WTC11 (cell line): ENCODE measurements at regions not wholly inside any gene's neighbourhood (a gene's known extent, or its start where the extent isn't known, plus 50 kb on each side); places are given as distances from the start of the nearest gene placed in this dataset.

Experiments
- ATAC-seq: fragments of 200-7000 bp; cut with Tn5 transposase; 2 replicates; pipeline ENCODE4 v1.10.0; 2021; ENCODE audit warnings: mild to moderate bottlenecking, moderate library complexity
- CTCF ChIA-PET: fragments of 300-600 bp; sonication (Branson Sonifier 250); formaldehyde crosslinking; loops from one replicate; lab custom pipeline; 2021; ENCODE audit warnings: antibody characterized with exemption; lab: Charles Lee
- POLR2A ChIA-PET: fragments of 350-600 bp; sonication (Branson Sonifier 250); formaldehyde crosslinking; loops from one replicate; lab custom pipeline; 2021; ENCODE audit warnings: antibody characterized with exemption; lab: Charles Lee
- DNase-seq: peaks from one replicate; pipeline ENCODE4 v3.0.0; 2021; ENCODE audit warnings: low spot score
- H3K27ac Mint-ChIP-seq: 2 replicates; pipeline ENCODE4 v1.8.0; 2021; ENCODE audit warnings: mixed read lengths
- H3K27me3 Mint-ChIP-seq: 2 replicates; pipeline ENCODE4 v1.8.0; 2021; ENCODE audit warnings: low read depth, mild to moderate bottlenecking, moderate library complexity, mixed read lengths
- H3K36me3 Mint-ChIP-seq: 2 replicates; pipeline ENCODE4 v1.8.0; 2021; ENCODE audit warnings: mixed read lengths
- H3K4me1 Mint-ChIP-seq: 2 replicates; pipeline ENCODE4 v1.8.0; 2022; ENCODE audit warnings: mixed read lengths
- H3K4me3 Mint-ChIP-seq: 2 replicates; pipeline ENCODE4 v1.8.0; 2021; ENCODE audit warnings: mild to moderate bottlenecking, moderate library complexity, mixed read lengths
- H3K9me3 Mint-ChIP-seq: 2 replicates; pipeline ENCODE4 v1.8.0; 2021; ENCODE audit warnings: mixed read lengths
- ARID4B ChIP-seq: sonication (generic); formaldehyde crosslinking; IDR thresholded peaks from 2 replicates; pipeline ENCODE4 v1.8.0; 2023; ENCODE audit warnings: missing genetic modification reagents, mild to moderate bottlenecking, borderline replicate concordance
- CREB1 ChIP-seq: sonication (generic); formaldehyde crosslinking; IDR thresholded peaks from 2 replicates; pipeline ENCODE4 v1.8.0; 2023; ENCODE audit warnings: mild to moderate bottlenecking, missing genetic modification reagents
- ETV6 ChIP-seq: sonication (generic); formaldehyde crosslinking; IDR thresholded peaks from 2 replicates; pipeline ENCODE4 v1.8.1; 2022; ENCODE audit warnings: mild to moderate bottlenecking, missing genetic modification reagents
- FOXK1 ChIP-seq: sonication (generic); formaldehyde crosslinking; IDR thresholded peaks from 2 replicates; pipeline ENCODE4 v1.8.0; 2022; ENCODE audit warnings: mild to moderate bottlenecking, moderate library complexity, missing genetic modification reagents
- IRF2 ChIP-seq: sonication (generic); formaldehyde crosslinking; IDR thresholded peaks from 2 replicates; pipeline ENCODE4 v1.8.0; 2022; ENCODE audit warnings: low read depth, missing genetic modification reagents, borderline replicate concordance
- JAZF1 ChIP-seq: fragments of 250-450 bp; sonication (Bioruptor Pico); IDR thresholded peaks from 2 replicates; pipeline ENCODE4 v1.9.0; 2021; ENCODE audit warnings: moderate library complexity, mild to moderate bottlenecking, inconsistent platforms
- KAT7 ChIP-seq: sonication (generic); formaldehyde crosslinking; IDR thresholded peaks from 2 replicates; pipeline ENCODE4 v1.8.1; 2023; ENCODE audit warnings: missing genetic modification reagents, mild to moderate bottlenecking, borderline replicate concordance
- MLX ChIP-seq: sonication (generic); formaldehyde crosslinking; IDR thresholded peaks from 2 replicates; pipeline ENCODE4 v1.8.1; 2023; ENCODE audit warnings: mild to moderate bottlenecking, missing genetic modification reagents, moderate library complexity
- MYBL2 ChIP-seq: sonication (generic); formaldehyde crosslinking; IDR thresholded peaks from 2 replicates; pipeline ENCODE4 v1.8.1; 2023; ENCODE audit warnings: mild to moderate bottlenecking, moderate library complexity, missing genetic modification reagents
- NFE2L1 ChIP-seq: sonication (generic); formaldehyde crosslinking; IDR thresholded peaks from 2 replicates; pipeline ENCODE4 v1.8.1; 2023; ENCODE audit warnings: missing genetic modification reagents
- NR1H2 ChIP-seq: sonication (generic); formaldehyde crosslinking; IDR thresholded peaks from 2 replicates; pipeline ENCODE4 v1.9.0; 2021; ENCODE audit warnings: mild to moderate bottlenecking, moderate library complexity, missing genetic modification reagents
- RELA ChIP-seq: sonication (generic); formaldehyde crosslinking; IDR thresholded peaks from 2 replicates; pipeline ENCODE4 v1.8.1; 2022; ENCODE audit warnings: missing genetic modification reagents, mild to moderate bottlenecking, borderline replicate concordance
- RORB ChIP-seq: fragments of 250-450 bp; sonication (Bioruptor Pico); IDR thresholded peaks from 2 replicates; pipeline ENCODE4 v1.9.0; 2021; ENCODE audit warnings: mild to moderate bottlenecking
- SMAD3 ChIP-seq: sonication (generic); formaldehyde crosslinking; IDR thresholded peaks from 2 replicates; pipeline ENCODE4 v1.8.0; 2022; ENCODE audit warnings: missing genetic modification reagents, mild to moderate bottlenecking, borderline replicate concordance
- TEAD1 ChIP-seq: sonication (generic); formaldehyde crosslinking; IDR thresholded peaks from 2 replicates; pipeline ENCODE4 v1.8.0; 2022; ENCODE audit warnings: mild to moderate bottlenecking, missing genetic modification reagents
- ZNF512 ChIP-seq: sonication (generic); formaldehyde crosslinking; IDR thresholded peaks from 2 replicates; pipeline ENCODE4 v1.8.1; 2022; ENCODE audit warnings: missing genetic modification reagents, borderline replicate concordance
- TF ChIP-seq, protein P1 (sequence below): fragments of 250-450 bp; sonication (Bioruptor Pico); IDR thresholded peaks from 2 replicates; pipeline ENCODE4 v2.1.2; 2022; ENCODE audit warnings: mild to moderate bottlenecking, moderate library complexity
- TF ChIP-seq, protein P2 (sequence below): sonication (generic); formaldehyde crosslinking; IDR thresholded peaks from 2 replicates; pipeline ENCODE4 v1.8.0; 2023; ENCODE audit warnings: mild to moderate bottlenecking, missing genetic modification reagents
- TF ChIP-seq, protein P3 (sequence below): fragments of 250-450 bp; sonication (Bioruptor Pico); IDR thresholded peaks from 2 replicates; pipeline ENCODE4 v1.8.0; 2021; ENCODE audit warnings: mild to moderate bottlenecking
- TF ChIP-seq, protein P4 (sequence below): sonication (generic); formaldehyde crosslinking; IDR thresholded peaks from 2 replicates; pipeline ENCODE4 v1.8.0; 2022; ENCODE audit warnings: mild to moderate bottlenecking, missing genetic modification reagents

DNA sequence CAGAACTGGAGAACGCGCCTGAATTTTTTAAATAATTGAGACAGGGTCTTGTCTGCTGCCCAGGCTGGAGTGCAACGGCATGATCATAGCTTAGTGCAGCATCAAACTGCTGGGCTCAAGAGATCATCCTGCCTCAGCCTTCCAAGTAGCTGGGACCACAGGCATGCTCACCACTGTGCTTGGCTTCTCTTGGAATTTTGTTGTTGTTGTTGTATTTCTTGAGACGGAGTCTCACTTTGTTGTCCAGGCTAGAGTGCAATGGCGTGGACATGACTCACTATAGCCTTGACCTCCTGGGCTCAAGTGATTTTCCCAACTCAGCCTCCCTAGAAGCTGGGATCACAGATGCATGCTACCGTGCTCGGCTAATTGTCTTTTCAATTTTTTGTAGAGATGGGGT lies 58.4 kb upstream of the DAB2IP start (continued):
- TF ChIP-seq SMAD3 (CRISPR knock-in tag): no peak
- no peak for TF ChIP-seq ETV6 (CRISPR knock-in tag)
- no peak for TF ChIP-seq IRF2
- no peak for TF ChIP-seq RORB
- TF ChIP-seq JAZF1 (CRISPR knock-in tag): no peak

DNA sequence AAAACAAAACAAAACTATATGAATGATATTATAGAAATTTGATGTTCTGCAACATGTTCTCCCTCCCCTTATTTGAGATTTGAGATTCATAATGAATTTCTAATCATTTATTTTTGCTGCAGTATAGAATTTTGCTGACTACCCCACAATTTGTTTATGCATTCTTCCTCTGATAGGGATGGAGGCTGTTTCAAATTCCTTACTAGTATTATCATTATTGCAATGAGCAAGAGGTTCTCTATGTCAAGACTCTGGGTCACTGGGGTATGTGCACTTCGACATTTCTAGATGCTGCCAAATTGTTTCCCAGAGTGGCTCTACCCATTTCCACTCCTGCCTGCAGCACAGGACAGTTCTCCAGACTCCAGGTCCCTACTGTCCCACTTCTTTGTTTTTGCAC lies 54.9 kb upstream of the DAB2IP start:
- peaks cover 22% of the 10 kb centered on the region for H3K4me1 Mint-ChIP-seq
- no peak for ATAC-seq
- peaks cover 21% of the 10 kb centered on the region for H3K27me3 Mint-ChIP-seq
- H3K36me3 Mint-ChIP-seq: peaks cover 12% of the 10 kb centered on the region
- POLR2A ChIA-PET: interaction anchor here (0.7 kb wide), 1 partner anchor 13 kb away, joined by 3 read pairs; no protein-coding TSS in a partner anchor
- no peak overlapping the region for H3K27ac Mint-ChIP-seq
- TF ChIP-seq RELA (CRISPR knock-in tag): no peak
- no peak for TF ChIP-seq CREB1 (CRISPR knock-in tag)
- TF ChIP-seq NR1H2 (CRISPR knock-in tag): no peak
- TF ChIP-seq, protein P1, sequence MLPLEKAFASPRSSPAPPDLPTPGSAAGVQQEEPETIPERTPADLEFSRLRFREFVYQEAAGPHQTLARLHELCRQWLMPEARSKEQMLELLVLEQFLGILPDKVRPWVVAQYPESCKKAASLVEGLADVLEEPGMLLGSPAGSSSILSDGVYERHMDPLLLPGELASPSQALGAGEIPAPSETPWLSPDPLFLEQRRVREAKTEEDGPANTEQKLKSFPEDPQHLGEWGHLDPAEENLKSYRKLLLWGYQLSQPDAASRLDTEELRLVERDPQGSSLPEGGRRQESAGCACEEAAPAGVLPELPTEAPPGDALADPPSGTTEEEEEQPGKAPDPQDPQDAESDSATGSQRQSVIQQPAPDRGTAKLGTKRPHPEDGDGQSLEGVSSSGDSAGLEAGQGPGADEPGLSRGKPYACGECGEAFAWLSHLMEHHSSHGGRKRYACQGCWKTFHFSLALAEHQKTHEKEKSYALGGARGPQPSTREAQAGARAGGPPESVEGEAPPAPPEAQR: no peak
- TF ChIP-seq MLX: no peak
- TF ChIP-seq, protein P2, sequence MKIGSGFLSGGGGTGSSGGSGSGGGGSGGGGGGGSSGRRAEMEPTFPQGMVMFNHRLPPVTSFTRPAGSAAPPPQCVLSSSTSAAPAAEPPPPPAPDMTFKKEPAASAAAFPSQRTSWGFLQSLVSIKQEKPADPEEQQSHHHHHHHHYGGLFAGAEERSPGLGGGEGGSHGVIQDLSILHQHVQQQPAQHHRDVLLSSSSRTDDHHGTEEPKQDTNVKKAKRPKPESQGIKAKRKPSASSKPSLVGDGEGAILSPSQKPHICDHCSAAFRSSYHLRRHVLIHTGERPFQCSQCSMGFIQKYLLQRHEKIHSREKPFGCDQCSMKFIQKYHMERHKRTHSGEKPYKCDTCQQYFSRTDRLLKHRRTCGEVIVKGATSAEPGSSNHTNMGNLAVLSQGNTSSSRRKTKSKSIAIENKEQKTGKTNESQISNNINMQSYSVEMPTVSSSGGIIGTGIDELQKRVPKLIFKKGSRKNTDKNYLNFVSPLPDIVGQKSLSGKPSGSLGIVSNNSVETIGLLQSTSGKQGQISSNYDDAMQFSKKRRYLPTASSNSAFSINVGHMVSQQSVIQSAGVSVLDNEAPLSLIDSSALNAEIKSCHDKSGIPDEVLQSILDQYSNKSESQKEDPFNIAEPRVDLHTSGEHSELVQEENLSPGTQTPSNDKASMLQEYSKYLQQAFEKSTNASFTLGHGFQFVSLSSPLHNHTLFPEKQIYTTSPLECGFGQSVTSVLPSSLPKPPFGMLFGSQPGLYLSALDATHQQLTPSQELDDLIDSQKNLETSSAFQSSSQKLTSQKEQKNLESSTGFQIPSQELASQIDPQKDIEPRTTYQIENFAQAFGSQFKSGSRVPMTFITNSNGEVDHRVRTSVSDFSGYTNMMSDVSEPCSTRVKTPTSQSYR (CRISPR knock-in tag): no peak
- no peak for TF ChIP-seq NFE2L1
- TF ChIP-seq, all 79 proteins: peak for 0
- H3K9me3 Mint-ChIP-seq: peaks cover 12% of the 10 kb centered on the region
- CTCF ChIA-PET: no interaction called here
- no peak overlapping the region for H3K4me3 Mint-ChIP-seq
- no peak for DNase-seq

GRCh38 chr9:121597698-121598166 lies 53.7 kb upstream of the DAB2IP start:
- Mint-ChIP-seq H3K36me3 (peaks cover 12% of the 10 kb centered on the region), H3K9me3 (peaks cover 12% of the 10 kb centered on the region), H3K4me3 (peak overlapping the region; percentile 68), H3K27ac (peak overlapping the region; percentile 89), H3K4me1 (peaks cover 22% of the 10 kb centered on the region), H3K27me3 (peaks cover 21% of the 10 kb centered on the region)
- DNase-seq: no peak
- POLR2A ChIA-PET: interaction anchor here (1.0 to 1.4 kb wide), 4 partner anchors 16 to 146 kb away, joined by 3 to 4 read pairs (median 3); no protein-coding TSS in a partner anchor
- TF ChIP-seq ARID4B (0 out of 2 replicates have a peak, but pooled peaks have one; percentile 44), MYBL2 (CRISPR knock-in tag) (no peak), TEAD1 (no peak; the same call in 1 of the 2 replicates), RORB (no peak), FOXK1 (0 out of 2 replicates have a peak, but pooled peaks have one; percentile 45), ZNF512 (CRISPR knock-in tag) (no peak), KAT7 (no peak)
- TF ChIP-seq, protein P3, sequence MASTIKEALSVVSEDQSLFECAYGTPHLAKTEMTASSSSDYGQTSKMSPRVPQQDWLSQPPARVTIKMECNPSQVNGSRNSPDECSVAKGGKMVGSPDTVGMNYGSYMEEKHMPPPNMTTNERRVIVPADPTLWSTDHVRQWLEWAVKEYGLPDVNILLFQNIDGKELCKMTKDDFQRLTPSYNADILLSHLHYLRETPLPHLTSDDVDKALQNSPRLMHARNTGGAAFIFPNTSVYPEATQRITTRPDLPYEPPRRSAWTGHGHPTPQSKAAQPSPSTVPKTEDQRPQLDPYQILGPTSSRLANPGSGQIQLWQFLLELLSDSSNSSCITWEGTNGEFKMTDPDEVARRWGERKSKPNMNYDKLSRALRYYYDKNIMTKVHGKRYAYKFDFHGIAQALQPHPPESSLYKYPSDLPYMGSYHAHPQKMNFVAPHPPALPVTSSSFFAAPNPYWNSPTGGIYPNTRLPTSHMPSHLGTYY (CRISPR knock-in tag): no peak
- TF ChIP-seq, protein P4, sequence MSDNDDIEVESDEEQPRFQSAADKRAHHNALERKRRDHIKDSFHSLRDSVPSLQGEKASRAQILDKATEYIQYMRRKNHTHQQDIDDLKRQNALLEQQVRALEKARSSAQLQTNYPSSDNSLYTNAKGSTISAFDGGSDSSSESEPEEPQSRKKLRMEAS (CRISPR knock-in tag): no peak
- ATAC-seq: peak; percentile 3
- CTCF ChIA-PET: interaction anchor here (0.7 to 3.8 kb wide), 27 partner anchors 8 to 391 kb away, joined by 3 to 38 read pairs (median 4); partner anchors contain the start of gene GGTA1
